ENCODE measurements at regions not wholly inside any gene's neighbourhood (a gene's known extent, or its start where the extent isn't known, plus 50 kb on each side); places are given as distances from the start of the nearest gene placed in this dataset.

DNA sequence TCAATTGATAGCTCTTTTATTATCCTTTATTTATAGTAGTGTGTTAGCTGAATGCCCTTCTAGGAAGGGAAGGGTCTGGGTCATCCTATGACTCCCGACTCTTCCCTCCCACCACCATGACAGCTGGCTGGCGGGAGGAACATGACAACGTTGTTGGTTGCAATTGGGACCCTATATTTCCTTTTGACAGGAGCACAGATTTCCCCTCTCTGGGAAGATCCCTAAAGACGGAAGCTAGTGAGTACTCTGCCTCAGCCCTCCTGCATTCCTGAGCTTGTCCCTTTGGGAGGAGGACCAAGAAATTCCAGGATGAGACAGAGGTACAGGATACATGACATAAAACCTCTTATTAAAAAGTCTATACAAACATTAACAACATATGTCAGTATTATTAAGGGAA, 485.4 kb downstream of the NAV3 start:
- Mint-ChIP-seq H3K4me1 (no peaks in the 10 kb centered on the region), H3K4me3 (no peak overlapping the region), H3K9me3 (peaks cover 0 to 13% (median 3%) of the 10 kb centered on the region in 8 donors), H3K36me3 (no peaks in the 10 kb centered on the region), H3K27me3 (no peaks in the 10 kb centered on the region), H3K27ac (no peak overlapping the region)
- CTCF ChIA-PET (ENCODE audit: partially characterized antibody), result no interaction called here
- Histone ChIP-seq H3K4me1 (ENCODE audit: insufficient read depth, low read length) (no peaks in the 10 kb centered on the region), H3K36me3 (ENCODE audit: insufficient read depth, low read length) (no peaks in the 10 kb centered on the region), H3K9me3 (ENCODE audit: control insufficient read depth in 1 of 2, low read length in 2 of 2) (no peaks in the 10 kb centered on the region), H3K27me3 (ENCODE audit: insufficient read depth, low read length) (no peaks in the 10 kb centered on the region), H3K27ac (ENCODE audit: low read depth, low read length) (no peak overlapping the region), H3K4me3 (ENCODE audit: low read length in 2 of 2) (no peak overlapping the region)
- DNase-seq, result no peak
- intact Hi-C loops (cut with micrococcal nuclease), result no loop called here
- POLR2A ChIA-PET (ENCODE audit: partially characterized antibody), result no interaction called here

DNA sequence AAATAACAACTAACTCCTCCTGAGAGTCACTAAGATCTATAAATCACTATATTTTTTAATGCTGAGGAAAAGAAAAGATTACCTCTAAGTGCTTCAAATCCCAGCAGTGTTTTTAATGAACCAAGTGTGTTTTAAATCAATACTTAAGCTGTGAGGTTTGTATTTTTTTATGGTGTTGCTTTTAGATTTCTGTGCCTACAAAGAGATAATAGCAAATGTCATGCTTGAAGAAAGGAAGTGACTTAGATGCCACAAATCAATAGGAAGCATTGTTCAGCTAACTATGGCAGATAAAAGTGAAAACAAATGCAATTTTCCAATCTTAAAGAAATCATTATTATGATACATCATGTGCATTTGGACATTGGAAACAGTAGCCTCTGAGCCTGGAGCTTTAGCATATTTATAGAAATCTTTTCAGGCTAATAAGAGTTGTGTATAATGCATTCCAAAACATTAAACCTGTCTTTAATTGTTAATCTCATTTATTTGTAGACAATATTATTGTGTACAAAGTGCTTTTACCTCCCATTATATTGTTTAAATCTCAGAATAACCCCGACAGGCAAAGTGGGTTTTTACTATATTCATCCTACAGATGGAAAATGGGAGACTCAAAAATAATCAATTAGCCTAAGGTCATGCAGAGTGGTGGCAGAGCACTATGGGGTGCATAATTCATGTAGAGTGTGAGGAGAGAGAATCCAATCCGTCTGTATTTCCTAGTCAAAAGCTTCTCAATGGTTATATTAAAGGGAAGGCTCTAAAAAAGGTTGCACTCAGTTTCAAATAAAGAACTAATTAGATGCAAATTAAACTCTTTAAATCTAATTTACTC, 486.2 kb downstream of the NAV3 start:
- CTCF ChIA-PET (ENCODE audit: partially characterized antibody), result no interaction called here

DNA sequence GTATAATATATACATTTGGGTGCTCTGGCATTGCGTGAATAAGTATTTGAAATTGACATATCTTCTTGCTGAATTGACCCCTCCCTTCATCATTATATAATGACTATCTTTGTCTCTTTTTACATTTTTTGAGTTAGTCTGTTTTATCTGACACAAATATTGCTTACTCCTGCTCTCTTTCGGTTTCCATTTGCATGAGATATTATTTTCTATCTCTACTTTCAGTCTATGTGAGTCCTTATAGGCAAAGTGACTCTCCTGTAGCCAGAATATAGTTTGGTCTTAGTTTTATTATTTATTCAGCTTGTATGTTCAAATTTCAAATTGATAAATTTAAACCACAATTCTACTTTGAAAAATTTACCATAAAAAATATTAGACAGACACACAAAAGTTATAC, 491.0 kb downstream of the NAV3 start:
- Mint-ChIP-seq H3K36me3 (no peaks in the 10 kb centered on the region), H3K4me3 (no peak overlapping the region), H3K27me3 (no peaks in the 10 kb centered on the region), H3K9me3 (peaks cover 0 to 16% (median 4%) of the 10 kb centered on the region in 8 donors), H3K4me1 (no peaks in the 10 kb centered on the region), H3K27ac (no peak overlapping the region)
- no peak overlapping the region for H3K4me3 ChIP-seq (ENCODE audit: low read length in 2 of 2)
- CTCF ChIA-PET (ENCODE audit: partially characterized antibody), result no interaction called here
- POLR2A ChIA-PET (ENCODE audit: partially characterized antibody), result no interaction called here
- H3K9me3 ChIP-seq (ENCODE audit: control insufficient read depth in 1 of 2, low read length in 2 of 2), result no peaks in the 10 kb centered on the region
- no peaks in the 10 kb centered on the region for H3K4me1 ChIP-seq (ENCODE audit: insufficient read depth, low read length)
- no peak overlapping the region for H3K27ac ChIP-seq (ENCODE audit: low read depth, low read length)
- H3K36me3 ChIP-seq (ENCODE audit: insufficient read depth, low read length), result no peaks in the 10 kb centered on the region
- intact Hi-C loops (cut with micrococcal nuclease), result no loop called here
- DNase-seq, result no peak
- H3K27me3 ChIP-seq (ENCODE audit: insufficient read depth, low read length), result no peaks in the 10 kb centered on the region

More for the DNA sequence above, 486.2 kb downstream of the NAV3 start:
- Mint-ChIP-seq H3K27ac (no peak overlapping the region), H3K4me1 (no peaks in the 10 kb centered on the region), H3K27me3 (no peaks in the 10 kb centered on the region), H3K9me3 (peaks cover 0 to 13% (median 4%) of the 10 kb centered on the region in 8 donors), H3K4me3 (no peak overlapping the region), H3K36me3 (no peaks in the 10 kb centered on the region)
- intact Hi-C loops (cut with micrococcal nuclease), result no loop called here
- no peak for DNase-seq
- Histone ChIP-seq H3K27ac (ENCODE audit: low read depth, low read length) (no peak overlapping the region), H3K36me3 (ENCODE audit: insufficient read depth, low read length) (no peaks in the 10 kb centered on the region), H3K4me3 (ENCODE audit: low read length in 2 of 2) (no peak overlapping the region), H3K9me3 (ENCODE audit: control insufficient read depth in 1 of 2, low read length in 2 of 2) (no peaks in the 10 kb centered on the region), H3K4me1 (ENCODE audit: insufficient read depth, low read length) (no peaks in the 10 kb centered on the region), H3K27me3 (ENCODE audit: insufficient read depth, low read length) (no peaks in the 10 kb centered on the region)
- POLR2A ChIA-PET (ENCODE audit: partially characterized antibody), result no interaction called here

DNA sequence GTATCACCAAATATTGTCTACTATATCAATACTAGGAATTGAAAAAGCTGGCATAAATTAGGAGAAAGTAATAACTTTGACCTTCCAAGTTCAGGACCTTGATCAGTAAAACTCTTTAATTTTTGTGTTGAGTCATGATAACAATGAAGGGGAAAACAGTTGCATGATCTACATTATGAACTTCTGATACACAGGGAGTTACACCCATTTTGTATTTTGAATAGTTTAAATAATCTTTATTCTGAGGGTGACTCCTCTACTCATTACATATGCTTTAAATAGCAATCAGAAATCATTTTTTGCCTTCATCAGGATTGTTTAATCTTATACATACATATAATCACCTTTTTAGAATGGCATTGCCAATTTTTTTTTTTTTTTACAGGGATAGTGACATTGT, 492.5 kb downstream of the NAV3 start:
- Mint-ChIP-seq H3K27ac (no peak overlapping the region), H3K4me1 (no peaks in the 10 kb centered on the region), H3K36me3 (no peaks in the 10 kb centered on the region), H3K9me3 (peaks cover 0 to 16% (median 6%) of the 10 kb centered on the region in 8 donors), H3K27me3 (no peaks in the 10 kb centered on the region), H3K4me3 (no peak overlapping the region)
- Histone ChIP-seq H3K4me3 (ENCODE audit: low read length in 2 of 2) (no peak overlapping the region), H3K4me1 (ENCODE audit: insufficient read depth, low read length) (no peaks in the 10 kb centered on the region), H3K36me3 (ENCODE audit: insufficient read depth, low read length) (no peaks in the 10 kb centered on the region), H3K27me3 (ENCODE audit: insufficient read depth, low read length) (no peaks in the 10 kb centered on the region), H3K27ac (ENCODE audit: low read depth, low read length) (no peak overlapping the region), H3K9me3 (ENCODE audit: control insufficient read depth in 1 of 2, low read length in 2 of 2) (no peaks in the 10 kb centered on the region)
- POLR2A ChIA-PET (ENCODE audit: partially characterized antibody), result no interaction called here
- intact Hi-C loops (cut with micrococcal nuclease), result no loop called here
- no peak for DNase-seq
- CTCF ChIA-PET (ENCODE audit: partially characterized antibody), result no interaction called here

DNA sequence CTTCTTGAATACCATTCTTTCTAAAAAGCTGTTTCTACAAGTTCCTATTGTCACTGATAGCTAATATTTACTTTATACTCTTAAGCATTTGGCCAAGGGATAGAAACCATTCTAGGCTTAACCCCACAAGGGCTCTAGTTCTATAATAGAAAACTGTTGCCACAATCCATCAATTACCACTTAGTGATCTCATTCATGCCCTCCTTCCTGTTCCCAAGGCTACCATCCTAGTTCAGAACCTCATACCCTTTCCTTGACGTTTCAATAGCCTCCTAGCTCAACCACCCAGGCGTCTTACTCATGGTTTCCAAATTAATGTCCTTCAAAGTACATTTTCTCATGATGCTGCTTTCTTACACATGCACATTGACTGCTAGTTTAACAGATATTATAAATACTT, 493.5 kb downstream of the NAV3 start:
- H3K27ac ChIP-seq (ENCODE audit: low read depth, low read length), result no peak overlapping the region
- H3K36me3 Mint-ChIP-seq, result no peaks in the 10 kb centered on the region
- no peaks in the 10 kb centered on the region for H3K36me3 ChIP-seq (ENCODE audit: insufficient read depth, low read length)
- no peaks in the 10 kb centered on the region for H3K9me3 ChIP-seq (ENCODE audit: control insufficient read depth in 1 of 2, low read length in 2 of 2)
- H3K4me3 Mint-ChIP-seq, result no peak overlapping the region
- no peaks in the 10 kb centered on the region for H3K4me1 Mint-ChIP-seq
- intact Hi-C loops (cut with micrococcal nuclease), result no loop called here
- DNase-seq, result no peak
- no peak overlapping the region for H3K27ac Mint-ChIP-seq
- H3K9me3 Mint-ChIP-seq, result peaks cover 0 to 16% (median 6%) of the 10 kb centered on the region in 8 donors
- no peaks in the 10 kb centered on the region for H3K4me1 ChIP-seq (ENCODE audit: insufficient read depth, low read length)
- ChIA-PET CTCF (ENCODE audit: partially characterized antibody) (no interaction called here), POLR2A (ENCODE audit: partially characterized antibody) (no interaction called here)
- H3K27me3 ChIP-seq (ENCODE audit: insufficient read depth, low read length), result no peaks in the 10 kb centered on the region
- no peaks in the 10 kb centered on the region for H3K27me3 Mint-ChIP-seq
- H3K4me3 ChIP-seq (ENCODE audit: low read length in 2 of 2), result no peak overlapping the region

DNA sequence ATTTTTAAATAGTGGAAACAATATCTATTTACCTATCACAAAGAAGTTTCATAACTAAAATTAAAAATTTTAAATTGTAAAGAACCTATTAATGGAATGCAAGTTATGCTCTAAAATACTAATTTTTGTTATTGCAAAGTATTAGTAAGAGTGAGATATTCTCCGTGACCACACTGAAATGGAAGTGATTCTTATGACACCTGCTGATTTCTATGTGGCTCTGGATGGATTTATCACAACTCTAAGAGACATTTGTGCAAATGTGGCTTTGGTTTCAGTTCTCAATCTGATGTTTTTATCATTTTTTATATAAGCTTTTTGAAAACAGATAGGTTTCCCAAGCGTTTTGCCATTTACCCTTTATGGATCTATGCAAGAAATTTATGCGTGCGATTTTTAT, 497.8 kb downstream of the NAV3 start:
- Mint-ChIP-seq H3K4me1 (no peaks in the 10 kb centered on the region), H3K36me3 (no peaks in the 10 kb centered on the region), H3K9me3 (peaks cover 0 to 10% (median 5%) of the 10 kb centered on the region in 8 donors), H3K27ac (no peak overlapping the region), H3K27me3 (no peaks in the 10 kb centered on the region), H3K4me3 (no peak overlapping the region)
- H3K36me3 ChIP-seq (ENCODE audit: insufficient read depth, low read length), result no peaks in the 10 kb centered on the region
- no peaks in the 10 kb centered on the region for H3K9me3 ChIP-seq (ENCODE audit: control insufficient read depth in 1 of 2, low read length in 2 of 2)
- intact Hi-C loops (cut with micrococcal nuclease), result no loop called here
- no peaks in the 10 kb centered on the region for H3K4me1 ChIP-seq (ENCODE audit: insufficient read depth, low read length)
- ChIA-PET CTCF (ENCODE audit: partially characterized antibody) (no interaction called here), POLR2A (ENCODE audit: partially characterized antibody) (no interaction called here)
- no peak overlapping the region for H3K4me3 ChIP-seq (ENCODE audit: low read length in 2 of 2)
- DNase-seq, result no peak
- H3K27me3 ChIP-seq (ENCODE audit: insufficient read depth, low read length), result no peaks in the 10 kb centered on the region
- H3K27ac ChIP-seq (ENCODE audit: low read depth, low read length), result no peak overlapping the region

DNA sequence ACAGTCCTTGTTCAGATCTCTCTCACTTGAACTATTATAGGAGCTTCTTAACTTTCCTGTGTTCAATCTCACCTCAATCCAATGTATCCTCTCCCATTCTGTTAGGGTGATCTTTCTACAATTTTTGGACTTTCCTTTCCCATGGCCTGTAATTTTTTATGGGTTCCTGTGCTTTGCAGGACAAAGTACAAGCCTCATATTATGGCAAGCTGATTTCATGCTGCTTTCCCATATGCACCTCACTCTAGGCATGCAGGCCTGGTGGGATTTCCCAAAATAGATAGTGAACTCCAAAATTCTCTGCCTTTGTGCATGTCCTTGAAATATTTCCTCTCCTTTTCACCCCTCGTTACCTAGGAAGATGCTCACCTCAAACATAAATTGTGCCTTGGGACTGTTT, 499.4 kb downstream of the NAV3 start:
- CTCF ChIA-PET (ENCODE audit: partially characterized antibody), result no interaction called here
- H3K36me3 Mint-ChIP-seq, result no peaks in the 10 kb centered on the region
- POLR2A ChIA-PET (ENCODE audit: partially characterized antibody), result no interaction called here
- no peaks in the 10 kb centered on the region for H3K9me3 ChIP-seq (ENCODE audit: control insufficient read depth in 1 of 2, low read length in 2 of 2)
- DNase-seq, result no peak
- intact Hi-C loops (cut with micrococcal nuclease), result no loop called here
- H3K9me3 Mint-ChIP-seq, result peaks cover 0 to 11% (median 5%) of the 10 kb centered on the region in 8 donors
- H3K36me3 ChIP-seq (ENCODE audit: insufficient read depth, low read length), result no peaks in the 10 kb centered on the region
- H3K27ac ChIP-seq (ENCODE audit: low read depth, low read length), result no peak overlapping the region
- no peak overlapping the region for H3K4me3 ChIP-seq (ENCODE audit: low read length in 2 of 2)
- no peaks in the 10 kb centered on the region for H3K27me3 ChIP-seq (ENCODE audit: insufficient read depth, low read length)
- no peaks in the 10 kb centered on the region for H3K27me3 Mint-ChIP-seq
- no peak overlapping the region for H3K4me3 Mint-ChIP-seq
- no peak overlapping the region for H3K27ac Mint-ChIP-seq
- H3K4me1 Mint-ChIP-seq, result no peaks in the 10 kb centered on the region
- no peaks in the 10 kb centered on the region for H3K4me1 ChIP-seq (ENCODE audit: insufficient read depth, low read length)
